ENCODE measurements at regions not wholly inside any gene's neighbourhood (a gene's known extent, or its start where the extent isn't known, plus 50 kb on each side); places are given as distances from the start of the nearest gene placed in this dataset.

DNA sequence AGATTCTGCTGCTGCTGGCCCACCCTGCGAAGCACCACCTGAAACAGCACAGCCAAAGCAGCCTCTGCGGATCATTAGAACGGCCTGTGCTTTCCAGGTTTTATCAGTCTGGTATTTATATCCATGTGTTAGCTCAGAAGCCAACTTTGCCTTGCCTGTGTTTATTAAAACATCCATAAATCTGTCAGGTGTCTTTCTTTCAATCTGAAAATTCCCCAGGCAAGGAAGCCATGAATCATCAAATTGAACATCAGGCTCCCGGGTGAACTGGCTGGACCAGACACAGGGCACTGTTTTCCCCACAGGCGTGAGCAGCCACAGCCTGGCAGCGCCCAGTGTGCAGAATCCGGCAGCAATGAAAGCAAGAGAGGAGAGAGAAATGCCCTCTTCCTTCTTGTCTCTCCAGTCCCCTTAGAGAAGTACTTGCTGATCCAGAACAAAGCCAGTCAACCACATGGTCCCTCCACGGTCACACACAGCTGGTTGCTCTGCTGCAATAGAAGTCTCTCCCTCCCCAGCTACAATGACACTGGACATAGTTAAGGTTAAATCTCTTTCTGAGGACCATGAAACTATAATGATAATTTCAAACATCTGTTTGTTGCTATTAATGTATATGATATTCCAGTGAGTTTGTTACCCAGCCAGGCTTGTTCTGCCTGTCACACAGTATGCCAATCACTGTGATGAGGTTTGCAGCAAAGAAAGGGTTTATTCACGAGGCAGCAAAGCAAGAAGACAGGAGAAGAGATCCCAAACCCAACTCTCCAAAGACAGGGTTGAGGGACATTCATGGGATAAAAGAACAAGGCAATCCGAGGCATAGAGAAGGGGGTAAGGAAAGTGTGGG is 212.1 kb upstream of the FMN2 start:
- H3K4me3 ChIP-seq (ENCODE audit: low read depth in 2 of 2, low read length in 2 of 2), result no peak overlapping the region
- no peaks in the 10 kb centered on the region for H3K27me3 ChIP-seq (ENCODE audit: control insufficient read depth, insufficient read depth, low read length)
- ATAC-seq, result no peak
- no peak for DNase-seq (ENCODE audit: low read depth, low spot score)
- intact Hi-C loops (cut with micrococcal nuclease; ENCODE audit: unreplicated experiment) (no loop called here), in situ Hi-C loops (cut with HindIII; ENCODE audit: low pct_unique_long_range_greater_than_20kb, low sequenced_read_pairs) (no loop called here)
- ChIA-PET POLR2A (no interaction called here), CTCF (no interaction called here)
- no TSS peak for BruUV-seq (replicated peaks)
- no peaks in the 10 kb centered on the region for H3K9me3 ChIP-seq (ENCODE audit: control insufficient read depth, insufficient read depth, low read depth, low read length)
- H3K36me3 ChIP-seq (ENCODE audit: control insufficient read depth, insufficient read depth, low read length), result no peaks in the 10 kb centered on the region
- no peak overlapping the region for H3K27ac ChIP-seq (ENCODE audit: low read length)
- TF ChIP-seq POLR2AphosphoS5 (IDR thresholded peaks at IDR 0.05; ENCODE audit: low read depth, low read length), result no peak
- TF ChIP-seq, protein P1, sequence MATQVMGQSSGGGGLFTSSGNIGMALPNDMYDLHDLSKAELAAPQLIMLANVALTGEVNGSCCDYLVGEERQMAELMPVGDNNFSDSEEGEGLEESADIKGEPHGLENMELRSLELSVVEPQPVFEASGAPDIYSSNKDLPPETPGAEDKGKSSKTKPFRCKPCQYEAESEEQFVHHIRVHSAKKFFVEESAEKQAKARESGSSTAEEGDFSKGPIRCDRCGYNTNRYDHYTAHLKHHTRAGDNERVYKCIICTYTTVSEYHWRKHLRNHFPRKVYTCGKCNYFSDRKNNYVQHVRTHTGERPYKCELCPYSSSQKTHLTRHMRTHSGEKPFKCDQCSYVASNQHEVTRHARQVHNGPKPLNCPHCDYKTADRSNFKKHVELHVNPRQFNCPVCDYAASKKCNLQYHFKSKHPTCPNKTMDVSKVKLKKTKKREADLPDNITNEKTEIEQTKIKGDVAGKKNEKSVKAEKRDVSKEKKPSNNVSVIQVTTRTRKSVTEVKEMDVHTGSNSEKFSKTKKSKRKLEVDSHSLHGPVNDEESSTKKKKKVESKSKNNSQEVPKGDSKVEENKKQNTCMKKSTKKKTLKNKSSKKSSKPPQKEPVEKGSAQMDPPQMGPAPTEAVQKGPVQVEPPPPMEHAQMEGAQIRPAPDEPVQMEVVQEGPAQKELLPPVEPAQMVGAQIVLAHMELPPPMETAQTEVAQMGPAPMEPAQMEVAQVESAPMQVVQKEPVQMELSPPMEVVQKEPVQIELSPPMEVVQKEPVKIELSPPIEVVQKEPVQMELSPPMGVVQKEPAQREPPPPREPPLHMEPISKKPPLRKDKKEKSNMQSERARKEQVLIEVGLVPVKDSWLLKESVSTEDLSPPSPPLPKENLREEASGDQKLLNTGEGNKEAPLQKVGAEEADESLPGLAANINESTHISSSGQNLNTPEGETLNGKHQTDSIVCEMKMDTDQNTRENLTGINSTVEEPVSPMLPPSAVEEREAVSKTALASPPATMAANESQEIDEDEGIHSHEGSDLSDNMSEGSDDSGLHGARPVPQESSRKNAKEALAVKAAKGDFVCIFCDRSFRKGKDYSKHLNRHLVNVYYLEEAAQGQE (IDR thresholded peaks at IDR 0.05; ENCODE audit: insufficient read depth in 1 of 2, low read depth in 2 of 2, low read length in 1 of 2), result no peak
- TF ChIP-seq TCF7L2 (IDR thresholded peaks at IDR 0.05; ENCODE audit: low read depth, low read length), result no peak
- no peak for TF ChIP-seq SIN3A (IDR thresholded peaks at IDR 0.05; ENCODE audit: borderline replicate concordance, insufficient read depth, low read depth, low read length)
- TF ChIP-seq, protein P2, sequence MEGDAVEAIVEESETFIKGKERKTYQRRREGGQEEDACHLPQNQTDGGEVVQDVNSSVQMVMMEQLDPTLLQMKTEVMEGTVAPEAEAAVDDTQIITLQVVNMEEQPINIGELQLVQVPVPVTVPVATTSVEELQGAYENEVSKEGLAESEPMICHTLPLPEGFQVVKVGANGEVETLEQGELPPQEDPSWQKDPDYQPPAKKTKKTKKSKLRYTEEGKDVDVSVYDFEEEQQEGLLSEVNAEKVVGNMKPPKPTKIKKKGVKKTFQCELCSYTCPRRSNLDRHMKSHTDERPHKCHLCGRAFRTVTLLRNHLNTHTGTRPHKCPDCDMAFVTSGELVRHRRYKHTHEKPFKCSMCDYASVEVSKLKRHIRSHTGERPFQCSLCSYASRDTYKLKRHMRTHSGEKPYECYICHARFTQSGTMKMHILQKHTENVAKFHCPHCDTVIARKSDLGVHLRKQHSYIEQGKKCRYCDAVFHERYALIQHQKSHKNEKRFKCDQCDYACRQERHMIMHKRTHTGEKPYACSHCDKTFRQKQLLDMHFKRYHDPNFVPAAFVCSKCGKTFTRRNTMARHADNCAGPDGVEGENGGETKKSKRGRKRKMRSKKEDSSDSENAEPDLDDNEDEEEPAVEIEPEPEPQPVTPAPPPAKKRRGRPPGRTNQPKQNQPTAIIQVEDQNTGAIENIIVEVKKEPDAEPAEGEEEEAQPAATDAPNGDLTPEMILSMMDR (IDR thresholded peaks at IDR 0.05), result no peak
- no peaks in the 10 kb centered on the region for H3K4me1 ChIP-seq (ENCODE audit: control insufficient read depth, insufficient read depth, low read length)

DNA sequence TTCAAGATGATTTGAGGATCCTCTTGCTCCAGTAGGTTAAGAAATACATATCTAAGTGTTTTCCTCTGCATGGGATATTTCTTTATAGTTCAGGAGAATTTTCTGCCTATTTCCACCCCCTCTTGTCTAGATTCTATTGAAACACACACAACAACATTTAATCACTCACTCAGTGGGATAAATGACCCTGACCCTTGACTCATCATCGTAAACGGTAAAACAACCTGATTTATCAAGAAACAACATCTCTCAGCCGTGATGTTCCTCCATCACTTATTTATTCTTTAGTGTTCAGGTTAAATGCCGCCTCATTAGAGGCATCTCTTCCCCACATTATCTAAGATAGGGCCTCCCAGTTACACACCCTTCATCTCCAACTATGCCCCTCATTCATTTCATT is 208.7 kb upstream of the FMN2 start:
- H3K27me3 ChIP-seq (ENCODE audit: control insufficient read depth, insufficient read depth, low read length), result no peaks in the 10 kb centered on the region
- no TSS peak for BruUV-seq (replicated peaks)
- no peaks in the 10 kb centered on the region for H3K4me1 ChIP-seq (ENCODE audit: control insufficient read depth, insufficient read depth, low read length)
- H3K27ac ChIP-seq (ENCODE audit: low read length), result no peak overlapping the region
- POLR2A ChIA-PET, result no interaction called here
- in situ Hi-C loops (cut with HindIII; ENCODE audit: low pct_unique_long_range_greater_than_20kb, low sequenced_read_pairs), result no loop called here
- TF ChIP-seq, protein P2 (IDR thresholded peaks at IDR 0.05), result no peak
- TF ChIP-seq TCF7L2 (IDR thresholded peaks at IDR 0.05; ENCODE audit: low read depth, low read length), result no peak
- no peak for TF ChIP-seq POLR2AphosphoS5 (IDR thresholded peaks at IDR 0.05; ENCODE audit: low read depth, low read length)
- no peak for TF ChIP-seq SIN3A (IDR thresholded peaks at IDR 0.05; ENCODE audit: borderline replicate concordance, insufficient read depth, low read depth, low read length)
- TF ChIP-seq, protein P1 (IDR thresholded peaks at IDR 0.05; ENCODE audit: insufficient read depth in 1 of 2, low read depth in 2 of 2, low read length in 1 of 2), result no peak
- H3K36me3 ChIP-seq (ENCODE audit: control insufficient read depth, insufficient read depth, low read length), result no peaks in the 10 kb centered on the region
- ATAC-seq, result no peak
- H3K9me3 ChIP-seq (ENCODE audit: control insufficient read depth, insufficient read depth, low read depth, low read length), result no peaks in the 10 kb centered on the region
- CTCF ChIA-PET, result interaction anchor here (0.6 kb wide), 1 partner anchor 78 kb away, joined by 3 read pairs; no protein-coding TSS in a partner anchor
- intact Hi-C loops (cut with micrococcal nuclease; ENCODE audit: unreplicated experiment), result no loop called here
- H3K4me3 ChIP-seq (ENCODE audit: low read depth in 2 of 2, low read length in 2 of 2), result no peak overlapping the region
- DNase-seq (ENCODE audit: low read depth, low spot score), result no peak
